Motor neuron (in vitro differentiated cells): ENCODE measurements at regions not wholly inside any gene's neighbourhood (a gene's known extent, or its start where the extent isn't known, plus 50 kb on each side); places are given as distances from the start of the nearest gene placed in this dataset.

Experiments used
- ATAC-seq, 8 experiments: fragments of 200-7000 bp; cut with Tn5 transposase; replicated peaks in 6 of 8; 2 replicates each; pipeline ENCODE4 v1.8.0; 2021; ENCODE audit warnings: mild to moderate bottlenecking in 8 of 8, moderate library complexity in 8 of 8
- H3K27ac ChIP-seq, 2 donors: fragments of 250-450 bp; sonication (Bioruptor Pico); 2 replicates each; pipeline ENCODE4 v1.9.0; 2021; ENCODE audit warnings: antibody characterized with exemption in 2 of 2, mild to moderate bottlenecking in 2 of 2, moderate library complexity in 1 of 2
- H3K4me1 ChIP-seq, 2 donors: fragments of 250-450 bp; sonication (Bioruptor Pico); replicated peaks in 1 of 2; 2 replicates each; pipeline ENCODE4 v1.6.1; 2021; ENCODE audit warnings: antibody characterized with exemption in 2 of 2, mild to moderate bottlenecking in 2 of 2, moderate library complexity in 1 of 2
- H3K4me3 ChIP-seq, 5 donors: fragments of 250-450 bp; sonication (Bioruptor Pico); 2 replicates each; pipeline ENCODE4 v1.9.0; 2021; ENCODE audit warnings: antibody characterized with exemption in 5 of 5, mild to moderate bottlenecking in 5 of 5, moderate library complexity in 4 of 5
- WGBS, 10 experiments: fragments of 450-650 bp; shearing (Covaris generic); methylation state at CpG; one replicate each; pipeline ENCODE4 v1.0.0; 2022; 5-methylcytosine and 5-hydroxymethylcytosine counted together
- in situ Hi-C, 9 experiments: fragments of 400-800 bp; cut with MboI; loops; one replicate each; pipeline ENCODE4 v1.15.0; 2021; ENCODE audit warnings: low sequenced_read_pairs in 9 of 9, low pct_unique_long_range_greater_than_20kb in 2 of 9; ENCODE audit not compliant: unreplicated experiment in 9 of 9

GRCh38 chr13:78376033-78376432 is 227.3 kb downstream of the POU4F1 start:
- no peaks in the 10 kb centered on the region for H3K4me1 ChIP-seq
- ATAC-seq: no peak
- in situ Hi-C loops: no loop called here

DNA sequence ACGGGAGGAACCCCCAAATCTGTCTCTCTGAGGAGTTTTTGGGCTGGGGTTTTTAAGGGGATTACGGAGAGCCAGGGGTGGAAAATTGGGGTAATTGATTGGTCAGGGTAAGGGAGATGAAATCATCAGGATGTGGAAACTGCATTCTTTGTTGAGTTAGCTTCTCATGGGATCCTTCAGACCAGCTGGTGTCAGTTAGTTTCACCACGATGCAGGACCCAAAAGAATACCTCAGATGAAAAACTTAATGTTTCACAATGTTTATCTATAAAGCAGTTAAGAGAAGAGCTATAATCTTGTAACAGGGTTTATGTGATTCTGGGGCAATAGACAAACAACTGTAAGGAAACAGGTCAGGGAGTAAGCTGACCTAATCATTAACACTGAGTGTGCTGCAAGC is 230.8 kb downstream of the POU4F1 start:
- no peak for ATAC-seq
- no peak overlapping the region for H3K27ac ChIP-seq
- in situ Hi-C loops: no loop called here
- no peak overlapping the region for H3K4me3 ChIP-seq
- WGBS, 10 experiments: 0 to 95% (median 74%) methylated on average over 1 to 3 of the region's 3 CpGs; no CpG with 5 or more reads in 1 of the 10 experiments
- H3K4me1 ChIP-seq: no peaks in the 10 kb centered on the region

More at GRCh38 chr13:78376033-78376432, 227.3 kb downstream of the POU4F1 start:
- Histone ChIP-seq H3K4me3 (no peak overlapping the region), H3K27ac (no peak overlapping the region)
- 0 to 73% (median 58%) methylated on average over 1 to 2 of the region's 2 CpGs; no CpG with 5 or more reads in 1 of the 10 experiments for WGBS, 10 experiments

DNA sequence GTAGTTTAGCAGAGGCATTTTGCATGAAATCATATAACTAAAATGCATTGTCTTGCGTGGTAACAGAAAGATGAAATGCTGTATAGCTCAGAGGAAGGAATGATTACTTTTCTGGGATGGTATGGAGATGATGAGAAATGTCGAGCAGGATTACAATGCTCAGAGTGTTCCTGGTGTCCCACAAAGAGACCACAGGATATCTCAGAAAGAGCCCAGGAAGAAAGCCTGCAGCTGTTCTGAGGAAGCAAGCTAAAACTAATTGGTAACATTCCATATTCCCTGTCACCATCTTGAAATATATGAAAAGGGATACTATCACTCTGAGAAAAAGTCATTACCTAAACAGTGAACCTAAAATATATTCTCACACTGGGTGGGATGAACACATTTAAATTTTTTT is 233.1 kb downstream of the POU4F1 start:
- no peak overlapping the region for H3K4me3 ChIP-seq
- WGBS, 10 experiments: 0 to 88% (median 42%) methylated on average over 1 to 2 of the region's 2 CpGs; no CpG with 5 or more reads in 1 of the 10 experiments
- no peak overlapping the region for H3K27ac ChIP-seq
- in situ Hi-C loops: no loop called here
- ATAC-seq: no peak
- no peaks in the 10 kb centered on the region for H3K4me1 ChIP-seq

DNA sequence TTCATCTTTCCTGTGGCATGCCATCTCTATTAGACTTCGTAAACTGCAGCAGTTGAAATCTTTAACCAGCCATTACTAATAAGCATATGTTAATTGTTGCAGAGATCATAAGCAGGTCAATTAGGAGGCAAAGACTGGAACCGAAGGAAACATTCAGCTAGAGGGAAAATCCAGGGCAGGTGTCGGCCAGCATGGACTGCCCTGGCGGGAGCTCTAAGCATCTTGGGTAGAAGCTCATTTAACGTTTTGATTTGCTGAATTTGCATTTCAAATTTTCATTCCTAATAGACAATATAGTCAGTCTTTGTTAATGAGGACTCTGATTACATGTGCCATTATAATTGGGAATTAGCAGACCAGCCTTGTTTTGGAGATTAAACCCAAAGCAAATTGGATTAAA is 238.6 kb downstream of the POU4F1 start:
- no peak overlapping the region for H3K4me3 ChIP-seq
- ATAC-seq: no peak
- 15 to 84% (median 55%) methylated on average over 1 to 4 of the region's 5 CpGs; no CpG with 5 or more reads in 1 of the 10 experiments for WGBS, 10 experiments
- no peak overlapping the region for H3K27ac ChIP-seq
- no peaks in the 10 kb centered on the region for H3K4me1 ChIP-seq
- in situ Hi-C loops: no loop called here

DNA sequence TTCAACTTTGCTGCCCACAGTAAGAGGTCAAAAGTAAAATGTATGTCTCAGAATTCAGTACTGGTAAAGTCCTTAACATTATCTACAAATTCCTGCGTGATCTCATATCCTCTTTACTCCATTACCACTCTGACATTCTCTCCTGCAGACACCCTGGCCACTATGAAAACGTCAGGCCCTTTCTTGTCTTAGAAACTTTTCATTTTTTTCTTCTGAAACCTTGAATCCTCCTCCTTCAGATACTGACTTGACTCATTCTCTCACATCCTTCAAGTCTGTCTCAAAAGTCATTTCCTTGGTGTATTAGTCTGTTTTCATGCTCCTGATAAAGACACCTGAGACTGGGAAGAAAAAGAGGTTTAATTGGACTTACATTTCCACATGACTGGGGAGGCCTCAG is 262.3 kb downstream of the POU4F1 start:
- WGBS, 10 experiments: 0 to 100% (median 52%) methylated on average over 1 to 2 of the region's 2 CpGs
- ATAC-seq: no peak
- H3K27ac ChIP-seq: no peak overlapping the region
- H3K4me1 ChIP-seq: no peaks in the 10 kb centered on the region
- in situ Hi-C loops: no loop called here
- H3K4me3 ChIP-seq: no peak overlapping the region

GRCh38 chr13:78339927-78340326 is 263.4 kb downstream of the POU4F1 start:
- WGBS, 10 experiments: 0 to 89% (median 67%) methylated on average over 1 to 2 of the region's 2 CpGs
- ATAC-seq: no peak
- in situ Hi-C loops: no loop called here
- no peak overlapping the region for H3K4me3 ChIP-seq
- H3K27ac ChIP-seq: no peak overlapping the region
- no peaks in the 10 kb centered on the region for H3K4me1 ChIP-seq

- H3K4me1 ChIP-seq: no peaks in the 10 kb centered on the region
- no peak for ATAC-seq
- no peak overlapping the region for H3K27ac ChIP-seq
- 39 to 100% (median 87%) methylated on average over 1 to 6 of the region's 7 CpGs; no CpG with 5 or more reads in 3 of the 10 experiments for WGBS, 10 experiments
- in situ Hi-C loops: no loop called here
- H3K4me3 ChIP-seq: no peak overlapping the region
Observed at GRCh38 chr13:78334059-78334458, 269.3 kb downstream of the POU4F1 start.

DNA sequence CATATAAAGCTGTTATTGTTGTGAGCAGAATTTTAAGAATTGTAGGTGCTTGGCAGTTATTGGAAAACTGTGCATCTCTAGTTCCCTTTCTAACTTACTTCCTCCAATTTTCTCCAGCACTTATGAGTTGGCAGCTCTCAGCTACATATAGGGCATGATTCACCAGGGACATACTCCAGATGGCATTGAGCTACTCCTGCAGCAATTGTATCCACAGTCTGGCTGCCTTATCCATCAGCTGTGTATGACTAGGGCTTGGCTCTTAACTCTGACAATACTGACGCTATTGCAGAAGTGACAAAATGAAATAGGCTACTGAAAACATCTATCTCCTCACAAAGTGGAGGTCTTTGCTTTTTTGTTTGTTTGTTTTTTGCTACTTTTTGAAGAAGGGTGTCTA is 276.7 kb downstream of the POU4F1 start:
- H3K4me1 ChIP-seq: no peaks in the 10 kb centered on the region
- H3K27ac ChIP-seq: no peak overlapping the region
- 0 to 100% (median 17%) methylated on average over 1 of the region's 1 CpG; no CpG with 5 or more reads in 5 of the 10 experiments for WGBS, 10 experiments
- H3K4me3 ChIP-seq: no peak overlapping the region
- ATAC-seq: no peak
- in situ Hi-C loops: no loop called here

DNA sequence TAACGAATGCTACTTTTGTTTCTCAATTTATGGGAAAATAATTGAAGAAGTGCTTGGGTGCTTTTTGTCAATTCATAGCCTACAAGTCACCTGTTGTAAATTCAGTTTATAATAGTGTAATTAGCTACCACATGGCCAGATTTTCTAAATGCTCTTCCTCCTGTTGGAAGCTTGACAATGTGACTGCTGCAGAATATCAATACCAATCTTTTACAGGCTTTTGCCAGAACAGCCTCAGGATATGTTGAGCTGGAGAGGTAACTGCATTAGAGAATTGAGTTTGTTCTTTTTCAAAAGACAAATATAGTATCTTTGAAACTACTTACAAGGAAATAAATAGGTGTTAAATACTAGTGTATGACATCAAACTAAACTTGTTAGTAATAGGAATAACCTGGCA is 277.8 kb downstream of the POU4F1 start:
- in situ Hi-C loops: no loop called here
- Histone ChIP-seq H3K4me3 (no peak overlapping the region), H3K4me1 (no peaks in the 10 kb centered on the region), H3K27ac (no peak overlapping the region)
- 0 to 100% (median 62%) methylated on average over 1 of the region's 1 CpG; no CpG with 5 or more reads in 2 of the 10 experiments for WGBS, 10 experiments
- no peak for ATAC-seq

DNA sequence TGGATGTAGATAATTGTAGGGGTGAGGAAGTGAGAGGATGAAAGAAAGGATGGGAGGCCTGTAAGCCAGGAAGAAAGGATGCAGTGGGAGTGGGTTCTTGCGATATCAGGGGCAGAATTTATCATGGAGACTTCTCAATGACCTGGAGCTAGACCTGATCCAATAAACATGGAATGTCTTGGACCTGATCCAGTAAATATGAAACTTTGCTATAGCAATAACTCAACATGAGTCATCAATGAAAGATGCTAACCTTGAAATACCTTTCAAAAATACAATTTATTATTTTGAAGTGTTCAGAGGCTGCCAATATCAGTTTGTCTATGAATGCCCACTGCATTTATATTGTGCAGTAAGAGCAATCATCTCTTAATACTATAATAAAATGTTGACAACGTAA is 279.5 kb downstream of the POU4F1 start:
- 0 to 100% (median 90%) methylated on average over 1 to 2 of the region's 2 CpGs for WGBS, 10 experiments
- in situ Hi-C loops: no loop called here
- H3K27ac ChIP-seq: no peak overlapping the region
- ATAC-seq: no peak
- H3K4me1 ChIP-seq: no peaks in the 10 kb centered on the region
- no peak overlapping the region for H3K4me3 ChIP-seq

GRCh38 chr13:78323040-78323439 is 280.3 kb downstream of the POU4F1 start:
- H3K4me3 ChIP-seq: no peak overlapping the region
- ATAC-seq: no peak
- H3K27ac ChIP-seq: no peak overlapping the region
- in situ Hi-C loops: no loop called here
- no peaks in the 10 kb centered on the region for H3K4me1 ChIP-seq

DNA sequence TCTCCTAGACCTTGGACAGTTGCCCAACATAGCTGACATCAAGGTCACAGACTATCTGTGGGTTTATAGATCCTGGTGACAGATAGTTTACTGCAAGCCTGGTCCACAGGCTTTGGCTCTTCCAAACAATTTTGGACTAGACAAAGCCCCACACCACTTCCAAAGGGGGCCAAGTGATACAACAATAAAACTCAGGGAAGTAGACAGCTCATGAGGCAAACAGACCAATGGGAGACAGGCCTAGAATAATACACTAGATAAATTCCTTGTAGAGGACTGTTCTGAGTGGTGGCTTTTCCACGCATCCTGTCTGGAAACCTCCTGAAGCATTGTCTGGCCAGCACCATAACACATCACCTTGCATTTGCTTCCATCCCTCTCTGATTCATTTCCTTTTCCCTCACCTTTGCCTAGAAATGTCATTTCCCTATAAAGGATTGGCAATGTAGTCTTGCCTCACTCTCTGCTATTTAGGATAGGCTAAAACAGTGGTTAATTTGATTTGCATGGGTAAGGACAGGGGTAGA is 284.2 kb downstream of the POU4F1 start:
- Histone ChIP-seq H3K4me3 (no peak overlapping the region), H3K27ac (no peak overlapping the region), H3K4me1 (no peaks in the 10 kb centered on the region)
- WGBS, 10 experiments: 20 to 100% (median 64%) methylated on average over 1 of the region's 1 CpG; no CpG with 5 or more reads in 4 of the 10 experiments
- no peak for ATAC-seq
- in situ Hi-C loops: no loop called here

- no peak overlapping the region for H3K4me3 ChIP-seq
- peak in 3 of 8 experiments; percentile 36 to 52 (median 48) for ATAC-seq
- H3K27ac ChIP-seq: no peak overlapping the region
- in situ Hi-C loops: no loop called here
- no peaks in the 10 kb centered on the region for H3K4me1 ChIP-seq
Observed at GRCh38 chr13:78317030-78317429, 286.3 kb downstream of the POU4F1 start.

- H3K4me1 ChIP-seq: peaks cover 7 to 9% of the 10 kb centered on the region in 2 donors
- ATAC-seq: no peak
- in situ Hi-C loops: no loop called here
- 0 to 93% (median 53%) methylated on average over 2 to 4 of the region's 4 CpGs; no CpG with 5 or more reads in 2 of the 10 experiments for WGBS, 10 experiments
- no peak overlapping the region for H3K4me3 ChIP-seq
- no peak overlapping the region for H3K27ac ChIP-seq
Observed at GRCh38 chr13:78309497-78310180, 293.7 kb downstream of the POU4F1 start.
